ENCODE measurements at regions not wholly inside any gene's neighbourhood (a gene's known extent, or its start where the extent isn't known, plus 50 kb on each side); places are given as distances from the start of the nearest gene placed in this dataset.

DNA sequence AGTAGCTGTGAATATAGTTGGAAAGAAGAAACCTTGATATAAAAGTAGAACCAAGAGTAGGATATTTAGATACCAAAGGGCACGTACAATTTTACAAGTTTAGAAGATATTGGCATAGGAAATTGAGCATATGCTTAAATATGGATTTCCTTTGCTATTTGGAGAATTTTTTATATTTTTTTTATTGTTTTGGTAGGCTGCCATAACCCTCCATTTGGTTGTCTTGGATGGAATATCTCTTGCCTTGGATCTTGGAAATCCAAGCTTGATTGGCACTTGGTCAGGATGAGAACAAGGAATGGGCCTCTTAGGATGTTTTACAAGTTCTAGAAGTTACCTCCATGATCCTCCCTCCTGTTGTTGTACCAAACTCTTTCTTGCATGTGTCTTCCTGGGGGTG, 297.1 kb downstream of the PRL start:
- Histone ChIP-seq H3K9me3 (no peaks in the 10 kb centered on the region), H3K27me3 (no peaks in the 10 kb centered on the region), H3K4me3 (no peak overlapping the region), H3K4me1 (no peaks in the 10 kb centered on the region), H3K36me3 (no peaks in the 10 kb centered on the region), H3K27ac (no peak overlapping the region)
- TF ChIP-seq, protein P1, sequence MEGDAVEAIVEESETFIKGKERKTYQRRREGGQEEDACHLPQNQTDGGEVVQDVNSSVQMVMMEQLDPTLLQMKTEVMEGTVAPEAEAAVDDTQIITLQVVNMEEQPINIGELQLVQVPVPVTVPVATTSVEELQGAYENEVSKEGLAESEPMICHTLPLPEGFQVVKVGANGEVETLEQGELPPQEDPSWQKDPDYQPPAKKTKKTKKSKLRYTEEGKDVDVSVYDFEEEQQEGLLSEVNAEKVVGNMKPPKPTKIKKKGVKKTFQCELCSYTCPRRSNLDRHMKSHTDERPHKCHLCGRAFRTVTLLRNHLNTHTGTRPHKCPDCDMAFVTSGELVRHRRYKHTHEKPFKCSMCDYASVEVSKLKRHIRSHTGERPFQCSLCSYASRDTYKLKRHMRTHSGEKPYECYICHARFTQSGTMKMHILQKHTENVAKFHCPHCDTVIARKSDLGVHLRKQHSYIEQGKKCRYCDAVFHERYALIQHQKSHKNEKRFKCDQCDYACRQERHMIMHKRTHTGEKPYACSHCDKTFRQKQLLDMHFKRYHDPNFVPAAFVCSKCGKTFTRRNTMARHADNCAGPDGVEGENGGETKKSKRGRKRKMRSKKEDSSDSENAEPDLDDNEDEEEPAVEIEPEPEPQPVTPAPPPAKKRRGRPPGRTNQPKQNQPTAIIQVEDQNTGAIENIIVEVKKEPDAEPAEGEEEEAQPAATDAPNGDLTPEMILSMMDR (IDR thresholded peaks at IDR 0.05) = no peak
- TF ChIP-seq POLR2A (IDR thresholded peaks at IDR 0.05) = no peak
- TF ChIP-seq POLR2AphosphoS5 (IDR thresholded peaks at IDR 0.05) = no peak
- intact Hi-C loops (cut with DNase I; ENCODE audit: low total_unique reads) = no loop called here
- DNase-seq (ENCODE audit: low spot score in 2 of 2) = no peak

DNA sequence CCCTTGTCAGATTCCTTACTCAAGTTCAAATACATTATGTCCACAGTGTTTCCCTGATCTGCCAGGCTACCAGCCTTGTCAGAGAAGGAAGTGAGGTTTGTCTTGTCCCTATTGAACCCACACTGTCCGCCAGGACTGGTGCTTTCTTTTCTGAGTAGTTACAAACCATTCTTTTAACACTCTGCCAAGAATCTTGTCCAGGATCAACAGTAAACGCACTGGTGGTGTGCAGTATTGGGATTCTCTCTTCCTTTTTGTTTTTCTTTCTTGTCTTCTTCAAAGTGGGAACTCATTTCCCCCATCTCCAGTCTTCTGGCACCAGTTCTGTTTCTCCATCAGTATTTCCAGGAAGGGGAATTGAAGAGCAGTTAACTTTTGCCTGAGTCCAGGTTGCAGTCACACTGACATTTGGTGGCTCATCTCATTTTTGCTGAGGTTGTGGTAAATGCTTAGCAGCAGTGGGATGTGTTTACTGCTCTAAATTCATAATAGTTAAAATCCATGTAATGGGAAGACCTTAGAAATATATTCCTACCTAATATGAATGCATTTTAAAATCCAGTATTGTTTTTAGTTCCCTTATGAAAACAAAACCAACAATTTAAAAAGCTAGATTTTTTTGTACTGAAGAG, 295.3 kb downstream of the PRL start:
- no peaks in the 10 kb centered on the region for H3K27me3 ChIP-seq
- TF ChIP-seq, protein P1 (IDR thresholded peaks at IDR 0.05) = no peak
- TF ChIP-seq POLR2AphosphoS5 (IDR thresholded peaks at IDR 0.05) (no peak), POLR2A (IDR thresholded peaks at IDR 0.05) (no peak)
- DNase-seq (ENCODE audit: low spot score in 2 of 2) = peak in 1 of 2 donors; percentile 40
- no peaks in the 10 kb centered on the region for H3K36me3 ChIP-seq
- no peaks in the 10 kb centered on the region for H3K4me1 ChIP-seq
- no peak overlapping the region for H3K4me3 ChIP-seq
- intact Hi-C loops (cut with DNase I; ENCODE audit: low total_unique reads) = no loop called here
- H3K9me3 ChIP-seq = no peaks in the 10 kb centered on the region
- peak overlapping the region; percentile 21 to 57 for H3K27ac ChIP-seq

DNA sequence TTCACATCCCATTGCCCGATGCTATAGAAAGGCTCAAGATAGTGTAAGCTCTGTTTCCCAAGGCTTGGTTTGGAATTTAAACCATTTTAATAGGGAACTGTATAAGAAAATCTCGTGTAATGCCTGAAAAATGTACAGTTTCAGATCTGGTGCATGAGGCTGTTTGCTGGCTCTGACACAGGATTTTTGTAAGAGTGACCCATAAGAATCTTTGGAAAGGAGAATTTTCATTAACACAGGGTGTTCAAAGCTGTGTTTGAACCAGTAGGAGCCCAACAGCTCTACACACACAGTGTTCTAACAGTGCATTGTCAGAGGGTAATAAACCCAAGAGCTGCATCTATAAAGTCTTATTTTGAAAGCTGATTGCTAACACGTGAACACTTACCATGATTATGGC, 293.5 kb downstream of the PRL start:
- H3K4me1 ChIP-seq = no peaks in the 10 kb centered on the region
- H3K36me3 ChIP-seq = no peaks in the 10 kb centered on the region
- H3K27me3 ChIP-seq = no peaks in the 10 kb centered on the region
- H3K27ac ChIP-seq = no peak overlapping the region
- DNase-seq (ENCODE audit: low spot score in 2 of 2) = no peak
- TF ChIP-seq, protein P1 (IDR thresholded peaks at IDR 0.05) = no peak
- TF ChIP-seq POLR2AphosphoS5 (IDR thresholded peaks at IDR 0.05) (no peak), POLR2A (IDR thresholded peaks at IDR 0.05) (no peak)
- H3K9me3 ChIP-seq = no peaks in the 10 kb centered on the region
- intact Hi-C loops (cut with DNase I; ENCODE audit: low total_unique reads) = no loop called here
- no peak overlapping the region for H3K4me3 ChIP-seq

DNA sequence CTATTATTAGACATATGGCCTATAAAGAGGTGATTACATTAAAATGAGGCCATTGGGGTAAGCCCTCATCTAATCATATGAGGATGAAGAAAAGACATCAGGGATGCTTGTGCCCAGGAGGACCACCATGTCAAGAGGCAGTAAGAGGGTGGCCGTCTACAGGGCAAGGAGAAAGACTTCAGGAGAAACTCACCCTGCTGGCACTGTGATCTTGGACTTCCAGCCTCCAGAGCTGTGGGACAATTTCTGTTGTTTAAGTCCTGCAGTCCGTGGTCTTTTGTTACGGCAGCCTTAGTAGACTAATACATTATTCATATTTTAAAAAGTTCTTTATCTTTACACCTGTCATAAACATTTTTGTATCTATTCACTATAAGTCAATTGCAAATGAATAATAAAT, 290.0 kb downstream of the PRL start:
- no peaks in the 10 kb centered on the region for H3K36me3 ChIP-seq
- H3K9me3 ChIP-seq = no peaks in the 10 kb centered on the region
- no peak for DNase-seq (ENCODE audit: low spot score in 2 of 2)
- H3K4me3 ChIP-seq = no peak overlapping the region
- TF ChIP-seq POLR2A (IDR thresholded peaks at IDR 0.05) (no peak), POLR2AphosphoS5 (IDR thresholded peaks at IDR 0.05) (no peak)
- TF ChIP-seq, protein P1 (IDR thresholded peaks at IDR 0.05) = no peak
- H3K27ac ChIP-seq = no peak overlapping the region
- intact Hi-C loops (cut with DNase I; ENCODE audit: low total_unique reads) = no loop called here
- H3K4me1 ChIP-seq = no peaks in the 10 kb centered on the region
- H3K27me3 ChIP-seq = no peaks in the 10 kb centered on the region

DNA sequence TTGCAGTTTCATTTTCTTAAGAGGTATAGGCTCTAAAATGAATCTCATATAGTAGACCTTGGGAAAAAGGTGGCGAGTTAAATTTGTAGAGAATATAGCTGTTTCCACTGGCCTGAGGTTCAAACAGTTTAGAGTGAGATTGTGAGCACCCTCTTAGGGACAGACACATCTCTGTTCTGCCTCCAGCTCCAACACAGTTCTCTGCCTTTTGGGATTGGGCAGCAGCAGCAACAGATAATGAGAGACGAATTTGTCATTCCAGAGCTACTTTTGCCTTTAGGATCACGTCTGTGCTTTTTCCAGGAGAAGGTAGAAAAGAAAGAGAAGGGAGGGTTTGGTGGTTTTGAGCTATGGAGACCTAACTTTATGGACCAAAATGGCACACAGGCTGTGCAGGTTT, 289.4 kb downstream of the PRL start:
- no peak for TF ChIP-seq POLR2A (IDR thresholded peaks at IDR 0.05)
- TF ChIP-seq POLR2AphosphoS5 (IDR thresholded peaks at IDR 0.05) = no peak
- TF ChIP-seq, protein P1 (IDR thresholded peaks at IDR 0.05) = no peak
- no peaks in the 10 kb centered on the region for H3K9me3 ChIP-seq
- intact Hi-C loops (cut with DNase I; ENCODE audit: low total_unique reads) = no loop called here
- no peaks in the 10 kb centered on the region for H3K4me1 ChIP-seq
- no peaks in the 10 kb centered on the region for H3K36me3 ChIP-seq
- H3K27ac ChIP-seq = no peak overlapping the region
- no peak overlapping the region for H3K4me3 ChIP-seq
- DNase-seq (ENCODE audit: low spot score in 2 of 2) = no peak
- no peaks in the 10 kb centered on the region for H3K27me3 ChIP-seq

Data from breast epithelium (tissue), 4 donors.